ENCODE measurements at regions not wholly inside any gene's neighbourhood (a gene's known extent, or its start where the extent isn't known, plus 50 kb on each side); places are given as distances from the start of the nearest gene placed in this dataset.

DNA sequence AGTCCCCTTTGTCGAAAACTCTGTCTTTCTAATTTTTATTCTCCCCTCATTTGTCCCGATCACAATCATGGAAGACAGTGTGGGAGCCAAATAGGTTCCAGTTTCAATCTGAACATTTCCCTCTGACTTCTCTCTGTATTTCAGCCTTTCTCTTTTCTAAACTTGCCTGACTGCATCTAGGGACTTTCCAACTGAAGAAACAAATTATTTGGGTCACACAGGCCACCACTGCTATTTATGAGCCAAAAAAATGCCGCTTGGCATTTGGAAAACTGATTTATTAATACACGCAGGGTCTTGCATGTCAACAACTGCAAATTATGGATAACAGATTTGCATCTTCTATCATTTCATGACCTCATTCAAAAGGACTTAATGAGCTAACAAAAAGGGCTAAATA, 55.2 kb upstream of the ELAC2 start:
- TF ChIP-seq POLR2A (IDR thresholded peaks at IDR 0.05): no peak
- TF ChIP-seq, protein P1, sequence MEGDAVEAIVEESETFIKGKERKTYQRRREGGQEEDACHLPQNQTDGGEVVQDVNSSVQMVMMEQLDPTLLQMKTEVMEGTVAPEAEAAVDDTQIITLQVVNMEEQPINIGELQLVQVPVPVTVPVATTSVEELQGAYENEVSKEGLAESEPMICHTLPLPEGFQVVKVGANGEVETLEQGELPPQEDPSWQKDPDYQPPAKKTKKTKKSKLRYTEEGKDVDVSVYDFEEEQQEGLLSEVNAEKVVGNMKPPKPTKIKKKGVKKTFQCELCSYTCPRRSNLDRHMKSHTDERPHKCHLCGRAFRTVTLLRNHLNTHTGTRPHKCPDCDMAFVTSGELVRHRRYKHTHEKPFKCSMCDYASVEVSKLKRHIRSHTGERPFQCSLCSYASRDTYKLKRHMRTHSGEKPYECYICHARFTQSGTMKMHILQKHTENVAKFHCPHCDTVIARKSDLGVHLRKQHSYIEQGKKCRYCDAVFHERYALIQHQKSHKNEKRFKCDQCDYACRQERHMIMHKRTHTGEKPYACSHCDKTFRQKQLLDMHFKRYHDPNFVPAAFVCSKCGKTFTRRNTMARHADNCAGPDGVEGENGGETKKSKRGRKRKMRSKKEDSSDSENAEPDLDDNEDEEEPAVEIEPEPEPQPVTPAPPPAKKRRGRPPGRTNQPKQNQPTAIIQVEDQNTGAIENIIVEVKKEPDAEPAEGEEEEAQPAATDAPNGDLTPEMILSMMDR (IDR thresholded peaks at IDR 0.05): no peak

Measured in esophagus squamous epithelium (tissue), 4 donors.